Right atrium auricular region (tissue), 2 donors: ENCODE measurements at regions not wholly inside any gene's neighbourhood (a gene's known extent, or its start where the extent isn't known, plus 50 kb on each side); places are given as distances from the start of the nearest gene placed in this dataset.

Experiments used
- DNase-seq: peaks from one replicate; pipeline ENCODE4 v3.0.0-alpha.2; 2019; ENCODE audit warnings: low spot score
- H3K27ac ChIP-seq, 2 donors: fragments of 200-600 bp; sonication (generic); 1 replicate in 1 of 2; 2 replicates in 1 of 2; pipeline ENCODE4 v1.5.1; 2016 to 2019
- H3K27me3 ChIP-seq, 2 donors: fragments of 200-600 bp; sonication (generic); one replicate each; pipeline versions ENCODE4 v1.5.1 to v1.6.0; 2017 to 2019
- H3K36me3 ChIP-seq: fragments of 200-600 bp; sonication (generic); one replicate; pipeline ENCODE4 v1.5.1; 2016
- H3K4me1 ChIP-seq, 2 donors: fragments of 200-600 bp; sonication (generic); one replicate each; pipeline versions ENCODE4 v1.5.1 to v1.6.0; 2017 to 2019
- H3K4me3 ChIP-seq, 2 donors: fragments of 200-600 bp; sonication (generic); 1 replicate in 1 of 2; 2 replicates in 1 of 2; pipeline ENCODE4 v1.5.1; 2017 to 2019; ENCODE audit warnings: mild to moderate bottlenecking in 1 of 2, moderate library complexity in 1 of 2
- H3K9me3 ChIP-seq, 2 donors: fragments of 200-600 bp; sonication (generic); one replicate each; pipeline ENCODE4 v1.5.1; 2019
- CTCF ChIP-seq, 2 donors: fragments of 200-600 bp; sonication (generic); IDR thresholded peaks; one replicate each; pipeline ENCODE4 v1.5.1; 2019; ENCODE audit warnings: antibody characterized with exemption in 2 of 2

GRCh38 chr7:52289247-52289646 lies 746.2 kb upstream of the POM121L12 start:
- Histone ChIP-seq H3K27me3 (no peaks in the 10 kb centered on the region), H3K4me3 (no peak overlapping the region), H3K36me3 (no peaks in the 10 kb centered on the region), H3K9me3 (no peaks in the 10 kb centered on the region), H3K27ac (no peak overlapping the region), H3K4me1 (no peaks in the 10 kb centered on the region)
- DNase-seq = no peak
- no peak for TF ChIP-seq CTCF (IDR thresholded peaks at IDR 0.05)

GRCh38 chr7:52287698-52288097 lies 747.7 kb upstream of the POM121L12 start:
- Histone ChIP-seq H3K4me3 (no peak overlapping the region), H3K27me3 (no peaks in the 10 kb centered on the region), H3K4me1 (no peaks in the 10 kb centered on the region), H3K36me3 (no peaks in the 10 kb centered on the region), H3K27ac (no peak overlapping the region), H3K9me3 (no peaks in the 10 kb centered on the region)
- no peak for DNase-seq
- TF ChIP-seq CTCF (IDR thresholded peaks at IDR 0.05) = no peak

- Histone ChIP-seq H3K4me3 (no peak overlapping the region), H3K27ac (no peak overlapping the region), H3K4me1 (no peaks in the 10 kb centered on the region), H3K9me3 (no peaks in the 10 kb centered on the region), H3K36me3 (no peaks in the 10 kb centered on the region), H3K27me3 (no peaks in the 10 kb centered on the region)
- no peak for TF ChIP-seq CTCF (IDR thresholded peaks at IDR 0.05)
- DNase-seq = no peak
Measured at GRCh38 chr7:52285689-52286088, 749.7 kb upstream of the POM121L12 start.

- no peak for DNase-seq
- H3K9me3 ChIP-seq = no peaks in the 10 kb centered on the region
- no peak for TF ChIP-seq CTCF (IDR thresholded peaks at IDR 0.05)
- no peaks in the 10 kb centered on the region for H3K4me1 ChIP-seq
- H3K4me3 ChIP-seq = no peak overlapping the region
- no peaks in the 10 kb centered on the region for H3K36me3 ChIP-seq
- no peaks in the 10 kb centered on the region for H3K27me3 ChIP-seq
- no peak overlapping the region for H3K27ac ChIP-seq
Measured at GRCh38 chr7:52283335-52283734, 752.1 kb upstream of the POM121L12 start.

- Histone ChIP-seq H3K36me3 (no peaks in the 10 kb centered on the region), H3K4me1 (no peaks in the 10 kb centered on the region), H3K27ac (no peak overlapping the region), H3K27me3 (no peaks in the 10 kb centered on the region), H3K4me3 (no peak overlapping the region), H3K9me3 (no peaks in the 10 kb centered on the region)
- no peak for TF ChIP-seq CTCF (IDR thresholded peaks at IDR 0.05)
- DNase-seq = no peak
Measured at GRCh38 chr7:52273685-52274610, 761.5 kb upstream of the POM121L12 start.

- TF ChIP-seq CTCF (IDR thresholded peaks at IDR 0.05) = no peak
- no peaks in the 10 kb centered on the region for H3K4me1 ChIP-seq
- H3K36me3 ChIP-seq = no peaks in the 10 kb centered on the region
- H3K9me3 ChIP-seq = no peaks in the 10 kb centered on the region
- no peak overlapping the region for H3K27ac ChIP-seq
- no peak for DNase-seq
- no peaks in the 10 kb centered on the region for H3K27me3 ChIP-seq
- H3K4me3 ChIP-seq = no peak overlapping the region
Measured at GRCh38 chr7:52271703-52272102, 763.7 kb upstream of the POM121L12 start.
